DOHH2 (cell line): ENCODE measurements at regions not wholly inside any gene's neighbourhood (a gene's known extent, or its start where the extent isn't known, plus 50 kb on each side); places are given as distances from the start of the nearest gene placed in this dataset.

Experiments
- H3F3A ChIP-seq: fragments of 200-600 bp; sonication (generic), shearing (Covaris generic); 2 replicates; pipeline ENCODE4 v1.6.0; 2016; ENCODE audit warnings: antibody characterized with exemption, mild to moderate bottlenecking; ENCODE audit not compliant: control insufficient read depth, insufficient read depth
- H3K27ac ChIP-seq: fragments of 200-600 bp; sonication (generic); 2 replicates; pipeline ENCODE4 v1.5.1; 2014; ENCODE audit warnings: low read depth, mild to moderate bottlenecking, low read length, moderate library complexity
- H3K27me3 ChIP-seq: fragments of 200-600 bp; sonication (generic); 2 replicates; pipeline ENCODE4 v1.6.1; 2014; ENCODE audit warnings: mild to moderate bottlenecking, low read length, mixed read lengths; ENCODE audit not compliant: control insufficient read depth
- H3K36me3 ChIP-seq: fragments of 200-600 bp; sonication (generic); 2 replicates; pipeline ENCODE4 v1.6.1; 2014; ENCODE audit warnings: mild to moderate bottlenecking, low read length, moderate library complexity, mixed read lengths; ENCODE audit not compliant: control insufficient read depth
- H3K4me1 ChIP-seq: fragments of 200-600 bp; sonication (generic); 2 replicates; pipeline ENCODE4 v1.6.1; 2014; ENCODE audit warnings: mild to moderate bottlenecking, low read length, mixed read lengths; ENCODE audit not compliant: control insufficient read depth
- H3K4me2 ChIP-seq: fragments of 200-600 bp; sonication (generic); 2 replicates; pipeline ENCODE4 v1.6.0; 2014; ENCODE audit warnings: mild to moderate bottlenecking, low read length, moderate library complexity
- H3K4me3 ChIP-seq: fragments of 200-600 bp; sonication (generic); 2 replicates; pipeline ENCODE4 v1.5.1; 2014; ENCODE audit warnings: mild to moderate bottlenecking, low read length, mixed read lengths
- H3K79me2 ChIP-seq: fragments of 200-600 bp; sonication (generic); 2 replicates; pipeline ENCODE4 v1.6.1; 2014; ENCODE audit warnings: mild to moderate bottlenecking, low read length, mixed read lengths; ENCODE audit not compliant: control insufficient read depth
- H3K9me2 ChIP-seq: fragments of 200-600 bp; sonication (generic); replicated peaks from 2 replicates; pipeline ENCODE4 v1.6.1; 2014; ENCODE audit warnings: mild to moderate bottlenecking, low read length, mixed read lengths; ENCODE audit not compliant: control insufficient read depth
- H3K9me3 ChIP-seq: fragments of 200-600 bp; sonication (generic); 2 replicates; pipeline ENCODE4 v1.6.1; 2014; ENCODE audit warnings: antibody characterized with exemption, low read length, mixed read lengths; ENCODE audit not compliant: control insufficient read depth, insufficient read depth
- H4K20me1 ChIP-seq: fragments of 200-600 bp; sonication (generic); 2 replicates; pipeline ENCODE4 v1.6.0; 2014; ENCODE audit warnings: low read depth, mild to moderate bottlenecking, antibody characterized with exemption, low read length, moderate library complexity; ENCODE audit not compliant: control insufficient read depth, insufficient read depth
- EZH2phosphoT487 ChIP-seq: fragments of 200-600 bp; sonication (generic); IDR thresholded peaks from 2 replicates; pipeline ENCODE4 v1.6.1; 2017; ENCODE audit warnings: borderline replicate concordance, mild to moderate bottlenecking, antibody characterized with exemption, low read length, moderate library complexity, mixed read lengths
- TF ChIP-seq, protein P1 (sequence below): fragments of 200-600 bp; sonication (generic); IDR thresholded peaks from one replicate; pipeline ENCODE4 v1.5.1; 2014; ENCODE audit warnings: antibody characterized with exemption, mild to moderate bottlenecking, low read depth, low read length; ENCODE audit not compliant: poor library complexity, severe bottlenecking

DNA sequence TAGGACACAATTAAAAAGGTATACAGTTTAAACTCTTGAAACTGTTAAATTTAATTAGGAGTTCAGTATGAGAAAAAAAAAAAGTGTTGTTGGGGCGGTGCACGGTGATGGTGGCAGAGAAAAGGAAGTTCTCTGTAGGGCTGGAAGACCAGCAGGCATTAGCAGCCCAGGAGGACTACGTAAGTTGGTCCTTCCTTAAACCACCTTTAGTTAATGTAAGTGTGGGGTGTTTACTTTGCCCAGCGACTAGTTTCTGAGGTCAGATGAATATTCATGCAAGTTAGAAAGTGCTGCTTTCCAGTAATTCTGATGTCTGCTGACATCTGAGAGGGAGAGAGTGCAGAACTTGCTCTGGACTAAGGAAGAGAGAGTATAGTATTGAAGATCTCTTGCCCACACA, 54.9 kb downstream of the NKX2-1 start:
- TF ChIP-seq, protein P1, sequence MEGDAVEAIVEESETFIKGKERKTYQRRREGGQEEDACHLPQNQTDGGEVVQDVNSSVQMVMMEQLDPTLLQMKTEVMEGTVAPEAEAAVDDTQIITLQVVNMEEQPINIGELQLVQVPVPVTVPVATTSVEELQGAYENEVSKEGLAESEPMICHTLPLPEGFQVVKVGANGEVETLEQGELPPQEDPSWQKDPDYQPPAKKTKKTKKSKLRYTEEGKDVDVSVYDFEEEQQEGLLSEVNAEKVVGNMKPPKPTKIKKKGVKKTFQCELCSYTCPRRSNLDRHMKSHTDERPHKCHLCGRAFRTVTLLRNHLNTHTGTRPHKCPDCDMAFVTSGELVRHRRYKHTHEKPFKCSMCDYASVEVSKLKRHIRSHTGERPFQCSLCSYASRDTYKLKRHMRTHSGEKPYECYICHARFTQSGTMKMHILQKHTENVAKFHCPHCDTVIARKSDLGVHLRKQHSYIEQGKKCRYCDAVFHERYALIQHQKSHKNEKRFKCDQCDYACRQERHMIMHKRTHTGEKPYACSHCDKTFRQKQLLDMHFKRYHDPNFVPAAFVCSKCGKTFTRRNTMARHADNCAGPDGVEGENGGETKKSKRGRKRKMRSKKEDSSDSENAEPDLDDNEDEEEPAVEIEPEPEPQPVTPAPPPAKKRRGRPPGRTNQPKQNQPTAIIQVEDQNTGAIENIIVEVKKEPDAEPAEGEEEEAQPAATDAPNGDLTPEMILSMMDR, result no peak
- no peak for TF ChIP-seq EZH2phosphoT487
- H3K4me3 ChIP-seq, result no peak overlapping the region
- no peaks in the 10 kb centered on the region for H4K20me1 ChIP-seq
- H3K27me3 ChIP-seq, result no peaks in the 10 kb centered on the region
- H3K9me3 ChIP-seq, result no peaks in the 10 kb centered on the region
- no peaks in the 10 kb centered on the region for H3K36me3 ChIP-seq
- H3F3A ChIP-seq, result no peaks in the 10 kb centered on the region
- no peaks in the 10 kb centered on the region for H3K4me1 ChIP-seq
- H3K9me2 ChIP-seq, result no peaks in the 10 kb centered on the region
- H3K79me2 ChIP-seq, result no peaks in the 10 kb centered on the region
- H3K4me2 ChIP-seq, result no peak overlapping the region
- no peak overlapping the region for H3K27ac ChIP-seq

DNA sequence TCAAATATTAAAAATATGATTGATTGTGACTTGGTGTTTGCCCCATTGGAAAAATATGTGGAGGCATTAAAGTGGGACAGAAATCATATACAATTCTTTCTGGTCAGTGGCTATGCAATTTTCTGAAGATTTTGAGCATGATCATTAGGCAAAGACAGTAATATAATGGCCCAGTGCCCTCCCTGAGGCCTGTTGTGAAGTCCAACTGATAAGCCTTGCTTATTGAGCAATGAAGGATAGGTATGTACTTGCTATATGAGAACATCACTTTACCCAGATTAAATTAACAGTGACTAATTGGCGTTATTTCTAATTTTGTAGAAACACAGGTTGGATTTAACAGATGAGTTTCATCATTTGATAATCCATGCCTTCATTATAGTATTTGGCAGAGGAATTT, 57.1 kb downstream of the NKX2-1 start:
- Histone ChIP-seq H3F3A (no peaks in the 10 kb centered on the region), H3K79me2 (no peaks in the 10 kb centered on the region), H3K9me2 (no peaks in the 10 kb centered on the region), H4K20me1 (no peaks in the 10 kb centered on the region), H3K4me3 (no peak overlapping the region), H3K36me3 (no peaks in the 10 kb centered on the region), H3K27me3 (no peaks in the 10 kb centered on the region; the same call in 1 of the 2 replicates), H3K9me3 (no peaks in the 10 kb centered on the region), H3K4me1 (no peaks in the 10 kb centered on the region), H3K27ac (no peak overlapping the region), H3K4me2 (no peak overlapping the region)
- no peak for TF ChIP-seq EZH2phosphoT487
- TF ChIP-seq, protein P1, result no peak

DNA sequence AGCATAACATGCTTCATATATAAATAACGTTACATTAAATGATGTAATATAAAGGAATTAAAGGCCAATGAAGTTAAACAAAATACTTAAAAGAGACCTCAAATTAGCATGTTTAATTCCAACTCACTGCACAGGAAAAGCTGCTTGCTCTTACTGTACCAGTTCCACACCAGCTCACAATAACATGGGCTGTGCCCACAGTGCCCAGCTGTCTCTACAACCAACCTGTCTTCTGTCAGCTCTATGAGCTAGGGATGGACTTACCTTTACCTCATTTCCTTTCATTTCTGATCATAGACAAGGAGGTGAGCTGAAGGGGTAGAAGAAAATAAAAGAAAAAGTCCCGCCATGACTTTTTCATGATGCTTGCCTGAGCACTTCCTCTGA, 64.8 kb downstream of the NKX2-1 start:
- Histone ChIP-seq H3K4me3 (no peak overlapping the region), H3K36me3 (no peaks in the 10 kb centered on the region), H3K27me3 (no peaks in the 10 kb centered on the region; the same call in 1 of the 2 replicates), H4K20me1 (no peaks in the 10 kb centered on the region), H3K9me3 (no peaks in the 10 kb centered on the region), H3K79me2 (no peaks in the 10 kb centered on the region), H3K4me2 (no peak overlapping the region), H3K4me1 (no peaks in the 10 kb centered on the region), H3K27ac (no peak overlapping the region), H3K9me2 (no peaks in the 10 kb centered on the region), H3F3A (no peaks in the 10 kb centered on the region)
- TF ChIP-seq, protein P1, result no peak
- no peak for TF ChIP-seq EZH2phosphoT487
